Panc1 (cell line): ENCODE measurements at regions not wholly inside any gene's neighbourhood (a gene's known extent, or its start where the extent isn't known, plus 50 kb on each side); places are given as distances from the start of the nearest gene placed in this dataset.
"Not testable (repeated sequence)": the region's sequence is repeated elsewhere in the genome, so short reads cannot be mapped to it uniquely, and the experiment has no call there.

Experiments used
- ATAC-seq: fragments of 200-7000 bp; cut with Tn5 transposase; 2 replicates; pipeline ENCODE4 v1.9.1; 2020; ENCODE audit warnings: mild to moderate bottlenecking, moderate library complexity
- BruUV-seq: library from RNA; stranded (reverse); fragments of 400-500 nt; replicated peaks from 2 replicates; lab custom pipeline; 2021; lab: Mats Ljungman, UMichigan
- CTCF ChIA-PET: fragments of 300-600 bp; sonication (Branson Sonifier 250); formaldehyde crosslinking; loops from one replicate; lab custom pipeline; 2022; ENCODE audit warnings: antibody characterized with exemption; lab: Charles Lee
- POLR2A ChIA-PET: fragments of 300-600 bp; sonication (Branson Sonifier 250); formaldehyde crosslinking; loops from one replicate; lab custom pipeline; 2022; ENCODE audit warnings: antibody characterized with exemption; lab: Charles Lee
- DNase-seq: peaks from one replicate; pipeline ENCODE4 v3.0.0-alpha.2; 2010; ENCODE audit warnings: low read depth, low spot score
- H3K27ac ChIP-seq: 2 replicates; pipeline ENCODE4 v1.5.1; 2011; ENCODE audit warnings: mild to moderate bottlenecking, low read length, inconsistent platforms
- H3K27me3 ChIP-seq: fragments of 200-500 bp; sonication (Bioruptor generic); 2 replicates; pipeline ENCODE4 v1.6.0; 2014; ENCODE audit warnings: low read length, inconsistent platforms; ENCODE audit not compliant: control insufficient read depth, insufficient read depth
- H3K36me3 ChIP-seq: fragments of 200-500 bp; sonication (Bioruptor generic); 2 replicates; pipeline ENCODE4 v1.5.1; 2014; ENCODE audit warnings: inconsistent platforms, mild to moderate bottlenecking, low read length, moderate library complexity; ENCODE audit not compliant: control insufficient read depth, insufficient read depth
- H3K4me1 ChIP-seq: 2 replicates; pipeline ENCODE4 v1.5.1; 2011; ENCODE audit warnings: inconsistent platforms, mild to moderate bottlenecking, low read length, moderate library complexity; ENCODE audit not compliant: control insufficient read depth, insufficient read depth
- H3K4me3 ChIP-seq, 2 experiments: 2 replicates each; pipeline ENCODE4 v1.5.1; 2011 to 2012; ENCODE audit warnings: low read depth in 2 of 2, low read length in 2 of 2, mild to moderate bottlenecking in 2 of 2, inconsistent platforms in 1 of 2, moderate library complexity in 1 of 2
- H3K9me3 ChIP-seq: fragments of 200-500 bp; sonication (Bioruptor generic); 2 replicates; pipeline ENCODE4 v1.5.1; 2014; ENCODE audit warnings: low read depth, mild to moderate bottlenecking, inconsistent platforms, low read length, moderate library complexity; ENCODE audit not compliant: control insufficient read depth, insufficient read depth
- CTCF ChIP-seq: fragments of 450-650 bp; IDR thresholded peaks from 2 replicates; pipeline ENCODE4 v1.5.1; 2017; ENCODE audit warnings: mild to moderate bottlenecking
- POLR2AphosphoS5 ChIP-seq: IDR thresholded peaks from 2 replicates; pipeline ENCODE4 v1.6.1; 2012; ENCODE audit warnings: mild to moderate bottlenecking, low read depth, low read length, moderate library complexity
- REST ChIP-seq, 2 experiments: IDR thresholded peaks; 2 replicates each; pipeline ENCODE4 v1.6.1; 2011 to 2012; ENCODE audit warnings: low read depth in 2 of 2, control low read depth in 1 of 2, low read length in 1 of 2, mild to moderate bottlenecking in 1 of 2, moderate library complexity in 1 of 2; ENCODE audit not compliant: insufficient read depth in 1 of 2
- SIN3A ChIP-seq: IDR thresholded peaks from 2 replicates; pipeline ENCODE4 v1.6.1; 2012; ENCODE audit warnings: low read depth, mild to moderate bottlenecking, low read length, moderate library complexity, borderline replicate concordance; ENCODE audit not compliant: insufficient read depth
- TCF7L2 ChIP-seq: IDR thresholded peaks from 2 replicates; pipeline ENCODE4 v1.6.1; 2011; ENCODE audit warnings: mild to moderate bottlenecking, low read depth, low read length, inconsistent platforms
- in situ Hi-C: cut with HindIII; loops from 2 replicates; pipeline ENCODE4 v1.10.0; 2016; ENCODE audit warnings: low sequenced_read_pairs, low pct_unique_long_range_greater_than_20kb
- intact Hi-C: fragments of 100-400 bp; cut with micrococcal nuclease; formaldehyde crosslinking; loops from one replicate; pipeline ENCODE4 v1.10.0; 2022; ENCODE audit not compliant: unreplicated experiment

GRCh38 chr6:19722999-19723398 is 114.2 kb upstream of the ID4 start:
- Histone ChIP-seq H3K4me3 (no peak overlapping the region), H3K36me3 (no peaks in the 10 kb centered on the region), H3K27ac (no peak overlapping the region), H3K27me3 (no peaks in the 10 kb centered on the region), H3K4me1 (no peaks in the 10 kb centered on the region), H3K9me3 (no peaks in the 10 kb centered on the region)
- BruUV-seq: no TSS peak
- CTCF ChIA-PET: no interaction called here
- POLR2A ChIA-PET: no interaction called here
- TF ChIP-seq TCF7L2 (no peak), SIN3A (no peak), REST (IDR thresholded peaks at IDR 0.05; ENCODE audit: insufficient read depth in 1 of 2, low read depth in 2 of 2, low read length in 1 of 2) (no peak), CTCF (no peak), POLR2AphosphoS5 (no peak)
- DNase-seq (no peak), ATAC-seq (no peak)
- intact Hi-C loops (no loop called here), in situ Hi-C loops (no loop called here)

- Histone ChIP-seq H3K27me3 (no peaks in the 10 kb centered on the region), H3K4me1 (no peaks in the 10 kb centered on the region), H3K36me3 (no peaks in the 10 kb centered on the region), H3K4me3 (no peak overlapping the region), H3K9me3 (no peaks in the 10 kb centered on the region), H3K27ac (no peak overlapping the region)
- DNase-seq: no peak
- intact Hi-C loops (no loop called here), in situ Hi-C loops (no loop called here)
- ChIA-PET POLR2A (no interaction called here), CTCF (no interaction called here)
- no peak for ATAC-seq
- no TSS peak for BruUV-seq
- TF ChIP-seq CTCF (no peak), REST (IDR thresholded peaks at IDR 0.05; ENCODE audit: insufficient read depth in 1 of 2, low read depth in 2 of 2, low read length in 1 of 2) (no peak), TCF7L2 (no peak), POLR2AphosphoS5 (no peak), SIN3A (no peak)
These were observed 113.6 kb upstream of the ID4 start for GRCh38 chr6:19723545-19723944.

- DNase-seq, H3K27me3 ChIP-seq, H3K4me1 ChIP-seq, POLR2A ChIA-PET, H3K27ac ChIP-seq, in situ Hi-C loops, H3K9me3 ChIP-seq, ATAC-seq, H3K4me3 ChIP-seq, H3K36me3 ChIP-seq, BruUV-seq, intact Hi-C loops, CTCF ChIA-PET: not testable (repeated sequence)
These were observed 111.7 kb upstream of the ID4 start for GRCh38 chr6:19725436-19725835.
